Calu3 (cell line): ENCODE measurements at regions not wholly inside any gene's neighbourhood (a gene's known extent, or its start where the extent isn't known, plus 50 kb on each side); places are given as distances from the start of the nearest gene placed in this dataset.

Experiments
- BruUV-seq: library from RNA; stranded (reverse); fragments of 400-500 nt; replicated peaks from 2 replicates; lab custom pipeline; 2021; lab: Mats Ljungman, UMichigan
- CTCF ChIA-PET: fragments of 300-600 bp; sonication (Branson Sonifier 250); formaldehyde crosslinking; loops from one replicate; lab custom pipeline; 2022; ENCODE audit warnings: antibody characterized with exemption; lab: Charles Lee
- DNase-seq: peaks from one replicate; pipeline ENCODE4 v3.0.0; 2022
- H3K27ac Mint-ChIP-seq: one replicate; pipeline ENCODE4 v1.8.0; 2022; ENCODE audit warnings: mixed read lengths; ENCODE audit not compliant: unreplicated experiment
- H3K27me3 Mint-ChIP-seq: one replicate; pipeline ENCODE4 v1.8.0; 2022; ENCODE audit warnings: mixed read lengths; ENCODE audit not compliant: unreplicated experiment
- H3K36me3 Mint-ChIP-seq: one replicate; pipeline ENCODE4 v1.8.0; 2022; ENCODE audit warnings: mild to moderate bottlenecking, moderate library complexity, mixed read lengths; ENCODE audit not compliant: insufficient read depth, unreplicated experiment
- H3K4me1 Mint-ChIP-seq: one replicate; pipeline ENCODE4 v1.8.0; 2022; ENCODE audit warnings: mild to moderate bottlenecking, low read depth, mixed read lengths; ENCODE audit not compliant: unreplicated experiment
- H3K4me3 Mint-ChIP-seq: one replicate; pipeline ENCODE4 v1.8.0; 2022; ENCODE audit warnings: mild to moderate bottlenecking, low read depth, moderate library complexity, mixed read lengths; ENCODE audit not compliant: unreplicated experiment
- H3K9me3 Mint-ChIP-seq: one replicate; pipeline ENCODE4 v1.8.0; 2022; ENCODE audit warnings: low read depth, mixed read lengths; ENCODE audit not compliant: unreplicated experiment
- CTCF ChIP-seq: fragments of 200-600 bp; IDR thresholded peaks from one replicate; pipeline ENCODE4 v1.8.0; 2022; ENCODE audit warnings: antibody characterized with exemption; ENCODE audit not compliant: unreplicated experiment
- intact Hi-C: fragments of 100-400 bp; cut with micrococcal nuclease; formaldehyde crosslinking; loops from one replicate; pipeline ENCODE4 v1.10.0; 2022; ENCODE audit not compliant: unreplicated experiment

- peaks cover 52% of the 10 kb centered on the region for H3K4me1 Mint-ChIP-seq
- TF ChIP-seq CTCF: no peak
- H3K27me3 Mint-ChIP-seq: no peaks in the 10 kb centered on the region
- intact Hi-C loops: no loop called here
- H3K27ac Mint-ChIP-seq: peak overlapping the region; percentile 10
- DNase-seq: no peak
- H3K9me3 Mint-ChIP-seq: peaks cover 3% of the 10 kb centered on the region
- H3K4me3 Mint-ChIP-seq: no peak overlapping the region
- CTCF ChIA-PET: interaction anchor here (1.4 kb wide), 1 partner anchor 12 kb away, joined by 4 read pairs; no protein-coding TSS in a partner anchor
- no peaks in the 10 kb centered on the region for H3K36me3 Mint-ChIP-seq
- BruUV-seq: no TSS peak
Measured at GRCh38 chr10:59959504-59960018, 53.2 kb upstream of the CCDC6 start.

- H3K27ac Mint-ChIP-seq: no peak overlapping the region
- peaks cover 53% of the 10 kb centered on the region for H3K4me1 Mint-ChIP-seq
- intact Hi-C loops: no loop called here
- CTCF ChIA-PET: interaction anchor here (1.4 kb wide), 1 partner anchor 13 kb away, joined by 4 read pairs; no protein-coding TSS in a partner anchor
- no peaks in the 10 kb centered on the region for H3K36me3 Mint-ChIP-seq
- peaks cover 3% of the 10 kb centered on the region for H3K9me3 Mint-ChIP-seq
- no peak for TF ChIP-seq CTCF
- no TSS peak for BruUV-seq
- no peak for DNase-seq
- no peak overlapping the region for H3K4me3 Mint-ChIP-seq
- no peaks in the 10 kb centered on the region for H3K27me3 Mint-ChIP-seq
Measured at GRCh38 chr10:59958882-59959281, 52.5 kb upstream of the CCDC6 start.

GRCh38 chr10:59957975-59958374 is 51.6 kb upstream of the CCDC6 start:
- CTCF ChIA-PET: no interaction called here
- no peak for TF ChIP-seq CTCF
- DNase-seq: no peak
- no peaks in the 10 kb centered on the region for H3K27me3 Mint-ChIP-seq
- BruUV-seq: no TSS peak
- peaks cover 3% of the 10 kb centered on the region for H3K9me3 Mint-ChIP-seq
- H3K4me3 Mint-ChIP-seq: no peak overlapping the region
- peaks cover 48% of the 10 kb centered on the region for H3K4me1 Mint-ChIP-seq
- intact Hi-C loops: no loop called here
- H3K36me3 Mint-ChIP-seq: no peaks in the 10 kb centered on the region
- H3K27ac Mint-ChIP-seq: no peak overlapping the region
